Erythroblast (primary cell): ENCODE measurements at regions not wholly inside any gene's neighbourhood (a gene's known extent, or its start where the extent isn't known, plus 50 kb on each side); places are given as distances from the start of the nearest gene placed in this dataset.

Experiments
- GATA1 ChIP-seq: IDR thresholded peaks from 2 replicates; pipeline ENCODE4 v1.6.1; 2011; ENCODE audit warnings: low read depth, mild to moderate bottlenecking, control low read depth, low read length, moderate library complexity
- POLR2A ChIP-seq: IDR thresholded peaks from 2 replicates; pipeline ENCODE4 v1.6.1; 2011; ENCODE audit warnings: mild to moderate bottlenecking, low read length

DNA sequence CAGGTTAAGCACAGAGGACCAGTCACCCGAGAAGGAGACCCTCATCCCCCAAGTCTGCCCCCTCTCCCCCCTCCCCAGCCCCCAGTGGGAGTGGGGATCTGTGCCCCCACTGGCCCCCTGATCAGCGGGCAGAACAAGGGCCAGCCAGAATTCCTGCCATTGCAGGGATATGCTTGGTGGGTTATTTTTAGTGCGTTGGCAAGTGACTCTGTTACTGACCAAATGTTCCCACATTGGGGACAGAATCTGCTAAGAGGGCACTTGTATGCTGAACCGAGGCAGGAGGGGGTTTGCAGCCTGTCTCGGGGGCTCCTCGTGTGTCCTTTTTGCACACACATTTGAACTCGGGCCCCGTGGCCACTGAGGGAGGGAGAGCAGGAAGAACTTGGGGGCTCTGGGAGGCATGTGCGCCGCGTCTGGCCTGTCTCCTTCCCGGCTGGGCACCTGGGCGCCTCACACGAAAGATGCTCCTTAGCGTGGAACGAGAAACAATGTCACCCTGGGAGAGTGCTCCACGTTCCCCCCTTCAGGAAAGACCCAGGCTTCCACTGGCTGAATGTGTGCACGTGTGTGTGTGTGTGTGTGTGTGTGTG, 66.4 kb upstream of the CASZ1 start:
- no peak for TF ChIP-seq POLR2A
- no peak for TF ChIP-seq GATA1
